HG03025 (cell line): ENCODE measurements at regions not wholly inside any gene's neighbourhood (a gene's known extent, or its start where the extent isn't known, plus 50 kb on each side); places are given as distances from the start of the nearest gene placed in this dataset.
"Not testable (repeated sequence)": the region's sequence is repeated elsewhere in the genome, so short reads cannot be mapped to it uniquely, and the experiment has no call there.

Experiments
- ATAC-seq: cut with Tn5 transposase; IDR thresholded peaks from one replicate; pipeline ENCODE4 v1.9.1; 2021; ENCODE audit warnings: mild to moderate bottlenecking, moderate library complexity; ENCODE audit not compliant: unreplicated experiment, low FRiP score

DNA sequence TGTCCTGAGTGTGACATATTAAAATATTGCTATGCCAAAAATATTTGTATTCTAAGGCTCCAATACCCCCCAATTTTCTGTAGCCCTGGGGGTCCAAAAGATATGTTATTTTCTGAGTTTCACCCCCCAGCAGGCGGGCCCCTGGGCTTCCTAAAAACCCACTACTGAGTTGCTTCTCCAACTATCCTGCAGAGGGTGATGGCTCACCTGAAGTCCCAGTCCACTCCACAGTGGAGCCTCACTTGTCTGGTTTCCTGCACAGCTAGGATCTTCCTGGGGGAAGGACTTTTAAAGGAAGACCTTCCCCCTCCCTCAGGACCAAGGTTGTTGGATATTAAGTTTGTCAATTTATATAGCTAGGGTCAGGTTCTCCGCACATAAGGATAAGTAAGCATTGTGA is 1181.4 kb downstream of the ROBO2 start:
- no peak for ATAC-seq

DNA sequence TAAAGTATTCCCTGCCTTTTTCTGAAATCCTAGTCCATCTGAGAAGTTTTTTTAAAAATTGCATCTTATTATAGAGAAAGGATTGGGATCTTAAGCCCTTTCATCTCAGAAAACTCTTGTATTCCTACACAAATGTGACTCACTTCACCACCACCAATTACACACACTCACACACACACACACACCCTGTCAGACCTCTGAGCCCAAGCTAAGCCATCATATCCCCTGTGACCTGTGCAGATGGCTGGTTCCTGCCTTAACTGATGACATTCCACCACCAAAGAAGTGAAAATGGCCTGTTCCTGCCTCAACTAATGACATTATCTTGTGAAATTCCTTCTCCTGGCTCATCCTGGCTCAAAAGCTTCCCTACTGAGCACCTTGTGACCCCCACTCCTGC is 1181.9 kb downstream of the ROBO2 start:
- no peak for ATAC-seq

DNA sequence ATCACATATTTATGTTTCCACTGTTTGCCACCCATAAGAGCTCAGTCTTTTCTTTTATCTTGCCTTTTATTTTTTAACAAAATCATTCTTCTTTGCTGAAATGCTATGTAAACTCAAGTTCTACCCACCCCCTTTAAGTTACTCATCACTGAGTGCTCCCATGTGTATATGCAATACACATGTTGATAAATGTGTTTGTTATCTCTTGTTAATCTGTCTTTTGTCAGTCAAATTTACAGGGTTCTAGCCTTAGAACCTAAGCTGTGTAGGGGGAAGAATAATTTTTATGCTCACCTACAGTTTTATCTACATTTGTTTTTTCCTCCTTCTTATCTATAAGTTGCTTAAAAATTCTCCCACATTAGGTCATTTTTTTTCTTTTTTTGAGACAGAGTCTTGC is 1195.9 kb downstream of the ROBO2 start:
- ATAC-seq: no peak

DNA sequence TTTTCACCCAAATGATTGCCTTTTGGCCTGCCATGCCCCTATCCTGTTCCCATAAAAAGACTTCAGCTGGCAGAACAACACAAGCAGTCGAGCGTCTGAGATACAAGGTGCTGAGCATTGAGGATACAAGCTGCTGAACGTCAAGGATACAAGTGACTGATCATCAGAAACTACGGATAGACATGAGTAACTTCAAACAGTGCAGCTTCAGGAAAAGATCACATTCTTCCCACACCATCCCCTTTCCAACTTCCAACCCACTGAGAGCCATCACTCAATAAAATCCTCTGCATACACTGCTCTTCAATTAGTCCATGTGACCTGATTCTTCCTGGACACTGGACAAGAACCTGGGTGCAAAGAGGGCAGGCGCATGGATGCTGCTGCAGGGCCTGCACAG is 1198.9 kb downstream of the ROBO2 start:
- no peak for ATAC-seq

DNA sequence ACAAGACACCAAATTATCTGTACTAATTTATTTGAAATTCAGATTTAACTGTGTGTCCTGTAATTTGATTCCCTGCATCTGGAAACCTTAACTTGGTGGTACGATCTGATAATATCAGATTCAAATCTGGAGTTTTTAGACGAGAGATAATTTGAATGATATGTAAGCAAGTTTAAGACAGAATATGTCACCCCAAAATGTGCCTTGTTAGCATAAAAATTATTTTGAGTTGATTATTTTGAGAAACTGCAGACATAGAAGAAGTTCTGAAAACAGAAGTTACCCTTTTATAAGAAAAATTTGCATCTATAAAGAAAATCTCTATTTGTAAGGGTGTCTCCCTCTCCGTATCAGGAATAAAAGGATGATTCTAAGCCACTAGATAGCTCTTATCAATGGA is 1202.8 kb downstream of the ROBO2 start:
- ATAC-seq: no peak

DNA sequence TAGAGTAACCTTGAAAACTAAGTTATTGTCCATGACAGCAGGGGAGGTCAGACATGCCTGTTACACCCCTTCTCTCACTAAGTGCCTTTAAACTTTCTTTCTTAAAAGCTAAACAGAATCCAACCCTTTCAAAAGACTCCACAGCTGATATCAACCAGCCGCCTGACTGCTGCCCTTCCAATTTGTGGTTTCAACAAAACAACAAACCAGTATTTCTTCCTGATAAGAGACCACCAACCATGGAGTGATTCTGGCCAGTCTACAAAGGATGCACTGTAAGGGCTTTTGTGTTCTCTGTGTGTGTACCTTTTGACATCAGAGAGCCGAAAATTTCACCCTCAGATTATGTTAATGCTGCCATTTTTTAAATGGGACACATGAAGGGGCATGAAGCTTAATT is 1204.2 kb downstream of the ROBO2 start:
- ATAC-seq: no peak

DNA sequence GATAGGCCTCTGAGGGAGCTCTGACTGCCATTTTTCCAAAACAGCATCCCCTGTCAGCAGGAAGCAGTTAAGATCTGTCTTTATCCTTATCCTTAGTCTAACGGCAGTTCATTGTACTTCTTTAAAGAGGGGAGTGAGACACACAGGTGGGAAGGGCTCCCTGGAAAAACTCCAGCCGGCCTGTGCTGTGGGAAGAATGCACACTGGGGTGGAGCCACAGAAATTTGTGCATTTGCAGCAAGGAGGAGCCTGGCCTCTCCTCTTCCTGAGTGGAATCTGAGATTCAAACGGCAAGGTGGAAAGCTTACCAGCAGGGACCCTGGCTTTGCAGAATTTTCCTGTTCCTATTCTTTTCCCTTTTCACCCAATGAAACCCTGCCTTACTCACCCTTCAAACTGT is 1209.4 kb downstream of the ROBO2 start:
- no peak for ATAC-seq

DNA sequence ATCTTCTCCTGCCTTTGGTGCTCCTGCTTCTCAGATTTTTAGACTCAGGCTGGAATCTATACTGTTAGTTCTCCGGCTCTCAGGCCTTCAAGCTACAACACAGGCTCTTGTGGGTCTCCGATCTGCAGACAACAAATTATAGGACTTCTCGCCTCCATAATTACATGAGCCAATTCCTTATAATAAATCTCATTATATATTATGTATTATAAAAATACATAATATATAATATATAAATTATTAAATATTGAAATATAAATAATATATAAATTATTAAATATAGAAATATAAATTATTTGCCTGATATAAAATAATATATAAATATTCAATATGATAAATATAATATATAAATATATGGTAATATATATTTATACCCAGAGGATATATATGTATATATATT is 1214.0 kb downstream of the ROBO2 start:
- ATAC-seq: no peak

DNA sequence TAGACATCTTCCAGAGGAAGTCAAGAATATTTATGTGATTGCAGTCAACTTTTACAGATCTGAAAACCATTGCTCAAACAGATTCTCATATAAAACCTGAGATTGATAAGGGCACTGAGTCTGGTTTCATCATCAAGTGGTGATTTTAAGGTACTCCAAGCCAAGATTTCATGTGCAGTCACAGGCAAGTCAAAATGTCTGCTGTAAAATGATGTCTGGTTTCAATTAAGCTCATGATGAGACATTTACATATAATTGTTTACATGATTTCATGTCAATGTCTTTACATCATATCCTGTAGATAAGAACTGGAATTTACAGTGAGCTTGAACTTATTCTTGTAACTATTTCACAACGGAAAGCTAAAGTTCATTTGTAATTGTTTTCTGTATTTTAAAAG is 1215.5 kb downstream of the ROBO2 start:
- no peak for ATAC-seq

DNA sequence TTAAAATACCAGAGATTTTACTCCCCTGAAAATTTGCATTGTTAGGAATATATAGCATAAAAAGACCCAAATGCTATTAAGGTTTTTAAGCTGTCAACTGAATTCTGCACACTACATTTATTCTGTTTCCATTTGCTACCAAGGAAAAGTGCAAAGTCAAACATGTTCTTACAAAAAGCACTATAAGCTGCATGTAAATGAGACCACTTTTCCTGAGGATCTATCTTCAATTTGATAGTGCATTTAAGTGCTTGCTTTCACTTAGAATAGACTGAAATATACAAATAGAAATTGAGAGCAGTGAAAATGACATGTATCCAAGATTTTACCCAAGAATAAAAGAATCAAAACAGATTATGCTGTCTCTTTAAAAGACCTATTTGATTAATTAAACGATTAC is 1216.2 kb downstream of the ROBO2 start:
- no peak for ATAC-seq

DNA sequence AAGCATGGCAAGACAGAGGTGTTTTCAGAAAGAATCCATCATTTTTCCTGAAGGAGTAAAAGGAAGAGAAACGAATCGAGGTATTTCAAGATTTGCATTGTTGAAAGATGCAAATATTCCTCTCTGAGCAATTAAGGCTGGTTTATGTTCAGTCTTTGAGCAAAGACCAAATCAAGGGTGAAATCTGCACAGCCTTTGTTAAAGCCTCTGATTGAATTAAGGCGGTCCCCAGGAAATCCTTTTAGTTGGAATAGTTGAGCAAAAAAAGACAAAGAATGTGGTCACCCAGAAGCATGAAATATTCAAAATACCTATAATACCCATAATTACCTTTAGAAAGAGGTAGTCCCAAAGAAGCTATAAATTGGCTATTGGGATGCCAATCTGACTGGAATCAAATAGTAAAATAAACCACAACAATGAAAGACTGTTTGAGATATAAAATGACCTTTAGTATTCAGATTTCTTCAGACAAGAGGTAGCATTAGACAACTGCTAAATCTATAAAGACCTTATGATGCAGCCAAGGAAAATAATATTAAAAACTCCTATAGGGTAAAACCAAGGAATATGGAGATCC is 1218.1 kb downstream of the ROBO2 start:
- ATAC-seq: no peak

DNA sequence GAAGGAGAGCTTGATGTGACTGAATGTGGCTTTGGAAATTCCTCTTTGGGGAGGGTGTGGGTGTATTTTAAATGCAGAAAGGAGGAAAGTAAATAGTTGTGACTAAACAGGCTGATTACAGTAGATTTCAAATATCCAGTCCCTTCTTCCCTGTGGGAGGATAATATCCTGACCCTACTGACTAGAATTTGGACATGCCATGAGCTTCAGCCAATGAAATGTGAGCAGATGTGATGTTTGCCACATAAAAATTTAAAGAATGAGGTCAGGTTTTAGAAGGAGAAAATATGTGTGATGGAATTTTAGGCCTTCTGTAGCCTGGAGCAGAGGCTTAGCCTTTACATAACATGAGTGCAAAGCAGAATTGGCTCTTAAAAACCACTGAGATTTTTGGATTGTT is 1218.9 kb downstream of the ROBO2 start:
- ATAC-seq: no peak

DNA sequence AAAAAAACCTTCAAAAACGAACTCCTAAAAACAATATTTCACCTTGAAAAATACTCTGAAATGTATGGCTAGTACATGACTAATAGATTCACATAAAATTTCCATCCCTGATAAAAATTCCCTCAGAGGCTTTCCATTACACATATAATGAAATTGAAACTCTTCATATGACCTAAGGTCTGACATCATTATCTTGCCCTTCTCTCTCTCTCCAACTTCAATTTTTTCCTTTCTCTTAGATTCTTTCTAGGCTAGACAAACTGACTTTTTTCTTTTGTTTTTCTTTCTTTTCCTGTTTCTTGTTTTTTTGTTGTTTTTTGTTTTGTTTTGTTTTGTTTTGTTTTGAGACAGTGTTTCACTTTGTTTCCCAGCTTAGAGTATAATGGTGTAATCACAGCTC is 1220.5 kb downstream of the ROBO2 start:
- ATAC-seq: no peak

DNA sequence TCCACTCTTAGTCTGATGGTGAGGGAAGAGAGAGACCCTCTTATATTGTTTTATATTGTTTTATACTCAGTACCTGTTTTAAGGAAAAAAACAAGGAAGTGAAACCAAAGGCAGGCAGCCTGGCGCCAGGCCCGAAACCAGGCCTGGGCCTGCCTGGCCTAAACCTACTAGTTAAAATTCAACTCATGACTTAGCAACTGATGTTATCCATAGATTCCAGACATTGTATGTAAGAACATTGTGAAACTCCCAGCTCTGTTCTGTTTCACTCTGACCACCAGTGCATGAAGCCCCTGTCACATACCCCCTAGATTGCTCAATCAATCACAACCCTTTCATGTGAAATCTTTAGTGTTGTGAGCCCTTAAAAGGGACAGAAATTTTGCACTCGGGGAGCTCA is 1226.7 kb downstream of the ROBO2 start:
- ATAC-seq: not testable (repeated sequence)

DNA sequence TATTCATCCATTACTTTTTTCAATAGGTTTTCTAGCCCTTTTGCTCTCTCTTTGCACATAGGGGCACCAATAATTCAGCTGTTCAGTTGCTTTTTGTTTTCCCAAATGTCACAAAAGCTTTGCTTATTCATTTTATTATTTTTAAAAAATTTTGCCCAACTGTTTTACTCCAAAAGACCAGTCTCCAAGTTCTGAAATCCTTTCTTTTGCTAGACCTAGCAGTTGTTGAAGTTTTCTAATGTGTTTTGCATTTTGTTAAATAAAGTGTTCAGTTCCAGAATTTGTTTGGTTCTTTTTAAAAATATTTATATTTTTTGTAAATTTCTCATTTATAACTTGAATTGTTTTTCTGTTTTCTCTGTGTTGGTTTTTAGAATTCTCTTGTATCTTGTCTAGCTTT is 1227.3 kb downstream of the ROBO2 start:
- ATAC-seq: no peak

DNA sequence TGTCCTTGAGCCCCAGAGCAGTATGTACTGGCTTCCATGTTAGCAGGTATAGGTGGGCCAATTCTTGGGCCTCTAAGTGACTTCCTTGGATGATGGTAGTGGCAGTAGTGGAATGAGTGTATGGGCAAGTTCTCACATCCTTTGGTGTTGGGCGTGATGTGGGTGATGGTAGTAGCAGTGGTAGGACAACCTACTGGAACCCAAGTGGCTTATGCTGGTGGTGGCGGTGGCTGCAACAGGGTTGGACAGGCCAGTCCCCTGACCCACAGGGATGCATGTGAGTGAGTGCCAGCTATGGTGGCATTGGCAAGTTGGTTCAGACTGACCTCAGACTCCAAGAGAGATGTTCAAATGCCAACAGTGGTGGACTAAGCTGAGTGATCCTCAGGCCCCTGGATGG is 1228.2 kb downstream of the ROBO2 start:
- ATAC-seq: no peak

DNA sequence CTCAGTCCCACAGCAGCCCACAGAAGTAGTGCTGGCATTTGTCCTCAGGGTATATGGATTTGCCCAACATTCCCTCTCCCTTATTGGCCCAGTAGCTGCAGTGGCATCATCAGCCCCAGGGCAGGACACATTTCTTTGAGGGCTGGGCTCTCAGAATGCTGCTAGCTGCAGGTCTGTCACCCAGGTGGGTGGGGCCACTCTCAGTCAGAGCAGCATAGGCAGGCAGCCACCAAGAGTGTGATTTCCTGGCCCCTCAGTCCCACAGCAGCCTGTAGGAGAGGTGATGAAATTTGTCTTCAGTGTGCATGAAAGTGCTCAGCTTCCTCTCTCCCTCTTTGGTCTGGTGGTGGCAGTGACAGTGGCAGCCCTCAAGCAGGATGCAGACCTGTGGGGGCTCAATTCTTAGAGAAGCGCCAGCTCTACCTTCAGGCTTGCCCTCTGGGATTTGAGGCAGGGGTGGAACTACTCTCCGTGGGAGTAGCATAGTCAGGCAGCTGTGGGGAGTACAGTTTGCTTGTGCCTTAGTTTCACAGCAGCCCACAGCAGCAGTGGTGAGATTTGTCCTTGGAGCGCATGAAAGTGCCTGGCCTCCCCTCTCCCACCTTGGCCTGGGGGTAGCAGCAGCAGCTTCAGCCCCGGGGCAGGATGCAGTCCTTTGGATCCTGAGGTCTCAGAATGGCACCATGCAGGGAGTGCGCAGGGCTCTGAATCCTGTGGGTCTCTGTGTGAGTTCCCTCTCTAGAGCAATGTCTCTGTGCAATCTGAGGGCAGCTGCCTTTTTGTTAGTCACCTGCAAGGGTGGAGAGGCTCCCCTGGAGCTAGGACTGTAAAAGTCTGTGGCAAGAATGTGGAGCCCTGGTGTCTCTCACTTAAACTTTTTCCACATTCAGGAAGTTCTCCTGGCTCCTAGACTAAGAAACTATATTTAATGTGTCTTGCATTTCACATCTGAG is 1229.1 kb downstream of the ROBO2 start:
- ATAC-seq: no peak

DNA sequence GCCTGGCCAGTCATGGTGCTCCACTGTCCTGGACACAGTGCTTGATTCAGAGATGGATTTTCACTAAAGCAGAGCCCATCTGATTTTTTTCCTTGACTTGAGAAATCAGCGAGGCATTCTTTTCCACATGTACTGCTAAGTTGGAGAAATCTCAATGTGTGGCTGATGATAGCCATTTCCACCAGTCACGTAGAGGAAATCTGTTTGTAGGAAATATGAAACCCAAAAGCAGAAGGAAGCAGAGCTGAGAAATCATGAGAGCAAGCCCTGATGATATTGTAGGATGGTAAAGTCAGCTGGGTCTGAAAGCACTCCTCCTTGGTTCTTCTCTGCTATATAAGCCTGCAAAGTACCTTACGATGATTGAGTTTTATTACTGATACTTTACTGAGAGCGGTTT is 1233.4 kb downstream of the ROBO2 start:
- no peak for ATAC-seq

DNA sequence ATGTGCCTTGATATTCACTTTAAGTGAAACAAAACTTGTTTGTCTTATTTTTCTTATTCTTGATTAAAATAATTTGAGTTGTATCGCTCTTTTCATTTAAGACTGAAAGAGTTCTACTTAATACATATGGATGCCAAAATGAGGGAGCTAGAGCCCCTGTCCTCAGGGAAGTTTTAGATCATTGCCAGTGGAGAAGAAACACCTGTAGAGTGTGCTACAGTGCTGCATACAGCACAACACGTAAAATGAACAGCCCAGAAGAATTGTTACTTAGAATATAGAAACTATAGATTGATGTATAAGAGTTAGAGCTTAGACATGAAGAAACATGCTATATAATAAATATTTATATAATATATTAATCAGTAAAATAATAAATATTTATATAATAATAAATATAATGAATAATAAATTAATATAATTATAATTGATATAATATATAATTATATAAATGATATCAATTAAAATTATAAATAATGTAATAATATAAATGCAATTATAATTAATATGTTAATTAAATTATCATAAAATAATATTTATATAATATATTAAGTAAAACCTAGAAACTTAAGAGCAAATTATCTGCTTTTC is 1234.7 kb downstream of the ROBO2 start:
- ATAC-seq: no peak

DNA sequence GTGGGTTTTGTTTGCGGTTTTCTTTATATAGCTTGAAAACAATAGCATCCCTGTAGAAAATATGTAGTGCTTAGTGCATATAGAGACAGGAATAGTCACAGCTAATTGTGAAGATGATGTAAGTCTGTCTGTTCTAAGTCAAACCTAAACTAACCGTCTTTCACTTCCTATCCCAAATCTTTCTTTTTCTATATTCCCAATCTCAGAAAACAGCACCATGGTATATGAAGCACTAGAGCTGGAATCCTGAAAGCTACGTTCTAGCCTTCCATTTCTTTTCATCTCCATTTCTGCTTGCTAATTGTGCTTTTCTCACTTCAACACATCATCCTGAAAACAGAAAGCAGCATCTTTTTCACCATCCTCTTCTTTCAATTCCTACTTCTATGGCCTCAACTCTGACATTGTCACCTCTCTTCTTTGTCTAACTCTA is 1235.5 kb downstream of the ROBO2 start:
- ATAC-seq: peak; percentile 41

DNA sequence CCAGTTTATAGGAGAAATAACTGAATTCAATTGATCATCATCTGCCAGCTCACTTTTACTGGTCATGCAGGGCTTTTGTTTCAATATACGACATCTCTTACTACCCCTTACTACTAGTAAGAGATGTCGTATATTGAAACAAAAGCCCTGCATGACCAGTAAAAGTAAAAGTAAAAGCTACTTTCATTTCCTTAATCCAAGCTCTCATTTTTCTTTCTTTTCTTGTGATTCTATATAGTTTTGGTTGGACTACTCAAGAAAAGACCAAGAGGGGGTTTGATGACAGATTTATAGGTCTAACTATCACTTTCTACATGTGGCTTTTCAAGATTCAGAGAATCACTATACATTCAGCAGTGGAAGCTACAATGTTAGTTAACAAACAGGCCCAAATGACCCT is 1237.3 kb downstream of the ROBO2 start:
- no peak for ATAC-seq

DNA sequence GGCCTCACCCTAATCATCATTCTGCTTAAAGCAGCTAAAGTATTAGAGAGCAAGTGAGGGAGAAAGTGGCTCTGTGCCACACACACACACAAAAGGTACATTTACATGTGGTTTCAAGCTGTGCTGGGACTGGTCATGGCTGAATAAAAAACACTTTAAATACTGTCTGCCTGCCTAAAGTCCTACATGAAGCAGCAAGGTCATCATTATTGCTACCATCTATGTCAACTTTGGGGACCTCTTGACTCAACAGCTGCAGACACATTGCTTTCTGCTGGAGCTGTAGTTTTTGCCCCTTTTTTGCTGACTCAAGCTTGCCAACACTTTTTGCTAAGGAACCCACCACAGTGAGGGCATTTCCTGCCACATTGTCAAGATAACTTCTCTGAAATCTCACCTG is 1237.9 kb downstream of the ROBO2 start:
- no peak for ATAC-seq
